ENCODE measurements at regions not wholly inside any gene's neighbourhood (a gene's known extent, or its start where the extent isn't known, plus 50 kb on each side); places are given as distances from the start of the nearest gene placed in this dataset.

DNA sequence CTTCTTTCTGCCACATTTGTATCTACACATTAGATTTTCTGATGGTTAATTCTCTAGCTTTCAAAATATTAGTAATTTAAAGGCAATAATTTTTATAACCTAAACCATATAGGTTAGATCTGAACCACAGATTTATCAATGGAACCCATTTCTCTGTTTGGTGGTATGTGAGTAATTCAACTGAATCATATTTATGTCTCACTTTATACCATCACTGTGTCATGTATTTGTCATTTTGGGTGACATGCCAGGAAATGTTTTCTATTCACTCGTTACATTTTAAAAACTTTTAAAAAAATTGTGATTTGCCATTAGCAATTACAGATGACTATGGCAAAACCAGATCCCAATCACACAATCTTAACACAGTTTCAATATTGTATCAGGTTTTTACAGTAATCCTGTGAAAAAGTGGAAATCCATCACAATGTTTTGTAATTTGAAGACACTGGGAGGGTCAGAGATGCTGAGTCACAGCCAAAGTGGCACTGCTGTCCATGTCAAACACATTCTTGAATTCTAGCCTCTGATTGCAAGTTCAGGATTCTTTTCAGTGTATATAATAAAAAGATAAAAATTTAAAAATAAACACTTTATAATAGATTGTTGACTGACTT is 356.0 kb upstream of the RBMS3 start:
- Histone ChIP-seq H3K27me3 (ENCODE audit: control insufficient read depth, insufficient read depth, low read length, poor library complexity, severe bottlenecking) (no peaks in the 10 kb centered on the region), H3K9me3 (ENCODE audit: control insufficient read depth, low read length) (no peaks in the 10 kb centered on the region), H3K4me3 (ENCODE audit: insufficient read depth, low read depth, low read length) (no peak overlapping the region), H3K4me1 (ENCODE audit: control insufficient read depth, insufficient read depth, low read length) (no peaks in the 10 kb centered on the region), H3K27ac (ENCODE audit: insufficient read depth, low read depth, low read length, poor library complexity, severe bottlenecking) (no peak overlapping the region), H3K36me3 (ENCODE audit: control insufficient read depth, insufficient read depth, low read length) (no peaks in the 10 kb centered on the region)
- WGBS, 2 experiments = 100% methylated on average over 1 of the region's 1 CpG

DNA sequence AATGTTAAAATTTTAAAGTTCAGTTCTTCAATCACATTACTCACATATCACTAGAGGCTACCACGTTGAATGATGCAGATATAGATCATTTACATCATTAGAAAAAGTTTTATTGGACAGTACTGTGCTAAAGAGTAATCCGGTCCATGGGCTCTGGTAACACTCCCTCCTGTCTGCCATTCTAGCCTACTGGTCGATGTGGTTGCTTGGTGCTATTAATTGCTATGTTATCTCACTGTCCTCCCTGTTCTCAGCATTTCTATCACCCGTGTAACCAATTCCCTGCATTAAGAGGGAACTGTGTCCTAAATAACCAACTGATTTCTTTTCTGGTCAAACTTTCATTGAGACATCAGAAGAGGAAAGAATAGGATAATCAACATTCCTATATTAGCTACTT is 347.5 kb upstream of the RBMS3 start:
- no peaks in the 10 kb centered on the region for H3K36me3 ChIP-seq (ENCODE audit: control insufficient read depth, insufficient read depth, low read length)
- no peak overlapping the region for H3K4me3 ChIP-seq (ENCODE audit: insufficient read depth, low read depth, low read length)
- H3K27me3 ChIP-seq (ENCODE audit: control insufficient read depth, insufficient read depth, low read length, poor library complexity, severe bottlenecking) = no peaks in the 10 kb centered on the region
- no peaks in the 10 kb centered on the region for H3K9me3 ChIP-seq (ENCODE audit: control insufficient read depth, low read length)
- no peak overlapping the region for H3K27ac ChIP-seq (ENCODE audit: insufficient read depth, low read depth, low read length, poor library complexity, severe bottlenecking)
- no peaks in the 10 kb centered on the region for H3K4me1 ChIP-seq (ENCODE audit: control insufficient read depth, insufficient read depth, low read length)
- 88 to 89% methylated on average over 3 to 4 of the region's 4 CpGs for WGBS, 2 experiments

DNA sequence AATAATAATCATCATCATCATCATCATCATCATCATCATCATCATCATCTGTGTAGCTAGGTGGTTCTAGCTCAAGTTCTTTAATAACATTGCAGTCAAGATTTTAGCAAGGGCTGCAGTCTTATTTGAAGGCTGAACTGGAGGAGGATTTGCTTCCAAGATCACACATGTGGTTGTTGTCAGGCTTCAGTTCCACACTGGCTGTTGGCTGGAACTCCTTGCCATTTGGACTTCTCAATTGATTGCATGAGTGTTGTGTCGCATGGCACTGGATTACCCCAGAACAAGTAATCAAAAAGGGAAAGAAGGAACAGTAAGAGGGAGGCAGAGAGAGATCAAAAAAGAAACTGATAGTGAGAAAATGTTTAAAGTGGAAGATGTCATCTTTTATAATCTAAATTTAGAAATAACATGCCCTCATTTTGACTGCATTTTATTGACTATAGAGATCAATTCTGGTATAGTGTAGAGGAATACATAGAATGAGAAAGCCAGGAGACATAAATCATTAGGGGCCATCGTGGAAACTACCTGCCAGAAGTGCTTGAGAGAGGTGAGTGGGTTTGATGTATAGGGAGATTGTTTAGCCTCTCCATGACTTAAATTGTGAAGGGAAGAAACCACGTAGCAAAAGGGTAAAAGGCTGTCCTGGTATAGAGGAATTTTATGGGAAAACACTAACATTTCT is 346.6 kb upstream of the RBMS3 start:
- WGBS, 2 experiments = 90 to 94% methylated on average over 3 of the region's 3 CpGs
- Histone ChIP-seq H3K4me3 (ENCODE audit: insufficient read depth, low read depth, low read length) (no peak overlapping the region), H3K36me3 (ENCODE audit: control insufficient read depth, insufficient read depth, low read length) (no peaks in the 10 kb centered on the region), H3K27ac (ENCODE audit: insufficient read depth, low read depth, low read length, poor library complexity, severe bottlenecking) (no peak overlapping the region), H3K27me3 (ENCODE audit: control insufficient read depth, insufficient read depth, low read length, poor library complexity, severe bottlenecking) (no peaks in the 10 kb centered on the region), H3K9me3 (ENCODE audit: control insufficient read depth, low read length) (no peaks in the 10 kb centered on the region), H3K4me1 (ENCODE audit: control insufficient read depth, insufficient read depth, low read length) (no peaks in the 10 kb centered on the region)

DNA sequence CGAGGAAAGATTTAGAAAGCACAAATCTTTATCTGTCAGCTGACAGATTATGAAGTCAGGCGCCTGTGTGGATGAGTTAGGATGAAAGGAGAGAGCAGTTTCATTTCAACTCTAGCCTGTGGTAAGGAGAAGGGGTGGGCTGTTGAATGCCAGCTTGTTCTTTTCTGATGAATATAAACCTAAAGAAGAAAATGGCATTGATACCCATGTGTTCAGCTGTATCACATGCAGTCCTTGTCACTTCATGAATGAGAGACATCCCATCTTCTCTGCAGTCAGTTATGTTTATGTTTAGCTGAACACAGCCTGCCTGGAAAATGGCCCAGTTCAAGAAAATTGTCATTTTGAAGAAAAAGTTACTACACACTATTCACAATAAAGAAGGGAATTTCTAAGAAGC is 345.7 kb upstream of the RBMS3 start:
- Histone ChIP-seq H3K27me3 (ENCODE audit: control insufficient read depth, insufficient read depth, low read length, poor library complexity, severe bottlenecking) (no peaks in the 10 kb centered on the region), H3K9me3 (ENCODE audit: control insufficient read depth, low read length) (no peaks in the 10 kb centered on the region), H3K36me3 (ENCODE audit: control insufficient read depth, insufficient read depth, low read length) (no peaks in the 10 kb centered on the region), H3K27ac (ENCODE audit: insufficient read depth, low read depth, low read length, poor library complexity, severe bottlenecking) (no peak overlapping the region), H3K4me3 (ENCODE audit: insufficient read depth, low read depth, low read length) (no peak overlapping the region), H3K4me1 (ENCODE audit: control insufficient read depth, insufficient read depth, low read length) (no peaks in the 10 kb centered on the region)
- WGBS, 2 experiments = 96 to 97% methylated on average over 2 of the region's 2 CpGs

GRCh38 chr3:28936154-28936553 is 344.7 kb upstream of the RBMS3 start:
- no peaks in the 10 kb centered on the region for H3K36me3 ChIP-seq (ENCODE audit: control insufficient read depth, insufficient read depth, low read length)
- 92% methylated on average over 1 to 2 of the region's 2 CpGs for WGBS, 2 experiments
- no peak overlapping the region for H3K4me3 ChIP-seq (ENCODE audit: insufficient read depth, low read depth, low read length)
- no peak overlapping the region for H3K27ac ChIP-seq (ENCODE audit: insufficient read depth, low read depth, low read length, poor library complexity, severe bottlenecking)
- no peaks in the 10 kb centered on the region for H3K9me3 ChIP-seq (ENCODE audit: control insufficient read depth, low read length)
- H3K27me3 ChIP-seq (ENCODE audit: control insufficient read depth, insufficient read depth, low read length, poor library complexity, severe bottlenecking) = no peaks in the 10 kb centered on the region
- H3K4me1 ChIP-seq (ENCODE audit: control insufficient read depth, insufficient read depth, low read length) = no peaks in the 10 kb centered on the region

DNA sequence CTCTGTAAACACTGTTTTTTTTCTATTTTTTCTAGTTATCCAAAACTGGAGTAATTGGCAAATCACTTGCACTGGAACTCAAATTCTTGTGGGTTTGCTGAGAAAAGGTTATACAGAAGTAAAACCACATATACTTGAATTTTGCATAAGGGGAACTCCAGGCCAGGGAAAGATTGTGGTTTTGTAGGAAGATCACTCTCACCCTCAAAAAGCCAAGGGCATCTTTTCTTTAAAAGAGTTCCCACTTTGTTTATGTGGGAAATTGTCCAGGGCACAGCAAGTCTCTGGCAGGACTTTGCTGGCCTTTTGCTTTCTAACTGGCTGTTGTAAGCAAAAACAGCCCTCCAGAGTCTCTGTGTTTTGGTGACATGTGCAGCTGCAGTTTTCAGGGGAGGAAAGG is 340.3 kb upstream of the RBMS3 start:
- Histone ChIP-seq H3K36me3 (ENCODE audit: control insufficient read depth, insufficient read depth, low read length) (no peaks in the 10 kb centered on the region), H3K4me1 (ENCODE audit: control insufficient read depth, insufficient read depth, low read length) (peaks cover 4% of the 10 kb centered on the region), H3K27ac (ENCODE audit: insufficient read depth, low read depth, low read length, poor library complexity, severe bottlenecking) (no peak overlapping the region), H3K4me3 (ENCODE audit: insufficient read depth, low read depth, low read length) (no peak overlapping the region), H3K9me3 (ENCODE audit: control insufficient read depth, low read length) (no peaks in the 10 kb centered on the region), H3K27me3 (ENCODE audit: control insufficient read depth, insufficient read depth, low read length, poor library complexity, severe bottlenecking) (no peaks in the 10 kb centered on the region)

DNA sequence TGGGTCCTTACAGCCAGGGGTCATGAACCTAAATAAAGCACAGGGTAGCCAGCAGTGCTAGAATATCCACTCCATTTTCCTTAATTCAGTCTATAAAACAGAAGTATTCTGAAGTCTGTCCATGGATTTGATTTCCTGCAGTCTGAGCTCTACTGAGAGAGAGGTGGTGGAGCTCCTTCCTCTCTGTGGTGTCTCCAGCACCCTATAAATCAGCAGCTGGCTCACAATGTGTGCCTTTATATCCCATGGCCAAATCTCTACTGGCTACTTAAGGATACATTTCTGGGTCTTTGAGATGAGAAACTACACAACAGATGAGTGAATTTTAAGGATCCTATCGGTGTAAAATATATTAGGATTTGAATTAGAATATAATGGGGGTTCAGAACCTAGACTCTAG is 339.9 kb upstream of the RBMS3 start:
- H3K36me3 ChIP-seq (ENCODE audit: control insufficient read depth, insufficient read depth, low read length) = no peaks in the 10 kb centered on the region
- 98 to 100% methylated on average over 1 of the region's 1 CpG for WGBS, 2 experiments
- H3K27me3 ChIP-seq (ENCODE audit: control insufficient read depth, insufficient read depth, low read length, poor library complexity, severe bottlenecking) = no peaks in the 10 kb centered on the region
- H3K4me3 ChIP-seq (ENCODE audit: insufficient read depth, low read depth, low read length) = no peak overlapping the region
- H3K27ac ChIP-seq (ENCODE audit: insufficient read depth, low read depth, low read length, poor library complexity, severe bottlenecking) = no peak overlapping the region
- H3K9me3 ChIP-seq (ENCODE audit: control insufficient read depth, low read length) = no peaks in the 10 kb centered on the region
- H3K4me1 ChIP-seq (ENCODE audit: control insufficient read depth, insufficient read depth, low read length) = peaks cover 4% of the 10 kb centered on the region

DNA sequence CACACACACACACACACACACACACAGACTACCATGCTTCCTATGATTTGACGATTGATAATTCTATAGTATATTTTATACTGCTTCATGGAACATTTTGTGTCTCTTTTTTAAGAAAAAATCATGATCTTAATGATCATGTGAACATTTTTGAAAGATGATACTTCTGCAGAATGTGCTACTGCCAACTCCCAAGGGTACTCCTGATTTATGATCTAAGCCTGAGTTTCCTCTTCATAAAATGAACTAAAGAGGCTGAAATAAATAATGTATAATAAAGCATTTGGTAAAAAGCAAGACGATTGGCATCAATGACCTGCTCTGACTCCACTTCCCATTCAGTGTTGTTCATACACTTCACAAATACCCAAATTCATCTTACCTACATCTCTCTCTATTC is 333.8 kb upstream of the RBMS3 start:
- H3K4me3 ChIP-seq (ENCODE audit: insufficient read depth, low read depth, low read length) = no peak overlapping the region

GRCh38 chr3:28947751-28948150 is 333.1 kb upstream of the RBMS3 start:
- Histone ChIP-seq H3K4me1 (ENCODE audit: control insufficient read depth, insufficient read depth, low read length) (peaks cover 4% of the 10 kb centered on the region), H3K4me3 (ENCODE audit: insufficient read depth, low read depth, low read length) (no peak overlapping the region), H3K27ac (ENCODE audit: insufficient read depth, low read depth, low read length, poor library complexity, severe bottlenecking) (no peak overlapping the region), H3K27me3 (ENCODE audit: control insufficient read depth, insufficient read depth, low read length, poor library complexity, severe bottlenecking) (no peaks in the 10 kb centered on the region), H3K36me3 (ENCODE audit: control insufficient read depth, insufficient read depth, low read length) (no peaks in the 10 kb centered on the region), H3K9me3 (ENCODE audit: control insufficient read depth, low read length) (no peaks in the 10 kb centered on the region)
- 96 to 100% methylated on average over 1 of the region's 2 CpGs for WGBS, 2 experiments

More for the DNA sequence above, 333.8 kb upstream of the RBMS3 start:
- Histone ChIP-seq H3K36me3 (ENCODE audit: control insufficient read depth, insufficient read depth, low read length) (no peaks in the 10 kb centered on the region), H3K27ac (ENCODE audit: insufficient read depth, low read depth, low read length, poor library complexity, severe bottlenecking) (no peak overlapping the region), H3K4me1 (ENCODE audit: control insufficient read depth, insufficient read depth, low read length) (peaks cover 4% of the 10 kb centered on the region), H3K27me3 (ENCODE audit: control insufficient read depth, insufficient read depth, low read length, poor library complexity, severe bottlenecking) (no peaks in the 10 kb centered on the region), H3K9me3 (ENCODE audit: control insufficient read depth, low read length) (no peaks in the 10 kb centered on the region)
- WGBS, 2 experiments = 87 to 100% methylated on average over 1 of the region's 2 CpGs

DNA sequence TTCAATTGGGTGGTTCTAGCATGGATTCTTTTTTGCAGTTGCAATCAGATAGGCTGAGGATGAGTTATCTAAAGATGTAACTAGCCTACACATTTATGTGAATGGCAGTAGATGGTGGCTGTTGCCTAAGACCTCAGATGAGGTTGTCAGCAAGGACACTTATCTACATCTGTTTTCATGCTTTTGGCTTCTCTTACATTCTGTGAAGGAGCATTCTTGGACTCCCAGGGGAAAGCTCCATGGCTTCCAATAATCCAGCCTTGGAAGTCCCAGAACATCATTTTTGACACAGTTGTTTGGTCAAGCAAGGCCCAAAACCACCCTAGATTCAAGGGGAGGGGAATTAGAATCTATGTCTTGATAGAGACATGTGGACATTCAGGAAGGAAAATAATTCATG is 332.2 kb upstream of the RBMS3 start:
- Histone ChIP-seq H3K27ac (ENCODE audit: insufficient read depth, low read depth, low read length, poor library complexity, severe bottlenecking) (no peak overlapping the region), H3K4me1 (ENCODE audit: control insufficient read depth, insufficient read depth, low read length) (no peaks in the 10 kb centered on the region), H3K9me3 (ENCODE audit: control insufficient read depth, low read length) (no peaks in the 10 kb centered on the region), H3K27me3 (ENCODE audit: control insufficient read depth, insufficient read depth, low read length, poor library complexity, severe bottlenecking) (no peaks in the 10 kb centered on the region), H3K4me3 (ENCODE audit: insufficient read depth, low read depth, low read length) (no peak overlapping the region), H3K36me3 (ENCODE audit: control insufficient read depth, insufficient read depth, low read length) (no peaks in the 10 kb centered on the region)
